DOHH2 (cell line): ENCODE measurements at regions not wholly inside any gene's neighbourhood (a gene's known extent, or its start where the extent isn't known, plus 50 kb on each side); places are given as distances from the start of the nearest gene placed in this dataset.

Experiments
- EZH2phosphoT487 ChIP-seq: fragments of 200-600 bp; sonication (generic); IDR thresholded peaks from 2 replicates; pipeline ENCODE4 v1.6.1; 2017; ENCODE audit warnings: borderline replicate concordance, mild to moderate bottlenecking, antibody characterized with exemption, low read length, moderate library complexity, mixed read lengths
- TF ChIP-seq, protein P1 (sequence below): fragments of 200-600 bp; sonication (generic); IDR thresholded peaks from one replicate; pipeline ENCODE4 v1.5.1; 2014; ENCODE audit warnings: antibody characterized with exemption, mild to moderate bottlenecking, low read depth, low read length; ENCODE audit not compliant: poor library complexity, severe bottlenecking

DNA sequence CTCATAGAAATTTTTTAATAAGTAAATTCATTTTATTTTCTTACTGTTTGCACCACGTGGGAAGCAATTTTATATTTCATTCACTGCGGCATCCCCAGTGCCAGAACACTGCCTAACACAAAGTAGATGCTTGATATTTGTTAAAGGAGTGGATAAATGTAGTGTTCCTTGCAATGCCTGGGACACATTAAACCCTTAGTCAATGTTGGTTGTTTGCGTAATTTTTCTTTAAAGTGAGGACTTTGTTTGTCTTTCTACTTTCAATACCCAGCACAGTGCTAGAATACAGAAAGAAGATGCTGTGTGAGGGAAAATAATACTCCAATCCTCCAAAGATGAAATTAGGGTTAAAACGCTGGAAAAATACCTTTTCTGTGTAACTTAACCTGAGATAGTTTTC, 299.3 kb downstream of the MAP2K6 start:
- TF ChIP-seq, protein P1, sequence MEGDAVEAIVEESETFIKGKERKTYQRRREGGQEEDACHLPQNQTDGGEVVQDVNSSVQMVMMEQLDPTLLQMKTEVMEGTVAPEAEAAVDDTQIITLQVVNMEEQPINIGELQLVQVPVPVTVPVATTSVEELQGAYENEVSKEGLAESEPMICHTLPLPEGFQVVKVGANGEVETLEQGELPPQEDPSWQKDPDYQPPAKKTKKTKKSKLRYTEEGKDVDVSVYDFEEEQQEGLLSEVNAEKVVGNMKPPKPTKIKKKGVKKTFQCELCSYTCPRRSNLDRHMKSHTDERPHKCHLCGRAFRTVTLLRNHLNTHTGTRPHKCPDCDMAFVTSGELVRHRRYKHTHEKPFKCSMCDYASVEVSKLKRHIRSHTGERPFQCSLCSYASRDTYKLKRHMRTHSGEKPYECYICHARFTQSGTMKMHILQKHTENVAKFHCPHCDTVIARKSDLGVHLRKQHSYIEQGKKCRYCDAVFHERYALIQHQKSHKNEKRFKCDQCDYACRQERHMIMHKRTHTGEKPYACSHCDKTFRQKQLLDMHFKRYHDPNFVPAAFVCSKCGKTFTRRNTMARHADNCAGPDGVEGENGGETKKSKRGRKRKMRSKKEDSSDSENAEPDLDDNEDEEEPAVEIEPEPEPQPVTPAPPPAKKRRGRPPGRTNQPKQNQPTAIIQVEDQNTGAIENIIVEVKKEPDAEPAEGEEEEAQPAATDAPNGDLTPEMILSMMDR: no peak
- TF ChIP-seq EZH2phosphoT487: no peak
